ENCODE measurements at regions not wholly inside any gene's neighbourhood (a gene's known extent, or its start where the extent isn't known, plus 50 kb on each side); places are given as distances from the start of the nearest gene placed in this dataset.

DNA sequence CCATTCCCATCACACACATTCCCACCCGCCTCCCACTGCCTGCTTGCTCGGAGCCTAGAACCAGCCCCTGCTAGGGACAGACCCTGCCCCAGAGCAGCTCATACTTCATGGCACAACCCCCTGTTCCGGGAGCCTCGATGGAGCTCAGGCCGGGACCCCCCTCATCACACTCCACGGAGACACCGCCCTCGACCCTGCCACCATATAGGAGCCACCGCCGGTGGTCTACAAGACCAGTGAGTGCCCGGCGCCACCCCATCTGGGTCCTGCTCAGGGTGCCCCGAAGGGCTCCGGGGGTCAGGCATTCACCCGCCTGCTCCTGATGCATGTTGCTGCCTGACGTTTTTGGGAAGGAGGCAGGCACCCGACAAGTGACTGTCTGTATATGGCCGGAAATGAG, 65.5 kb upstream of the RXRA start:
- Histone ChIP-seq H3K27ac (ENCODE audit: insufficient read depth, low read depth, low read length) (no peak overlapping the region), H4K20me1 (replicated peaks; ENCODE audit: control insufficient read depth, extremely low read depth, insufficient read depth, low read length) (no peaks in the 10 kb centered on the region), H3K27me3 (ENCODE audit: control insufficient read depth in 2 of 2, insufficient read depth in 2 of 2, low read length in 2 of 2) (no peaks in the 10 kb centered on the region), H3K9ac (replicated peaks; ENCODE audit: extremely low read depth, insufficient read depth, low read length) (no peak overlapping the region), H3K4me1 (ENCODE audit: control insufficient read depth, extremely low read depth, insufficient read depth, low read length) (no peaks in the 10 kb centered on the region), H3K9me3 (replicated peaks; ENCODE audit: control insufficient read depth, insufficient read depth, low read length) (no peaks in the 10 kb centered on the region), H3K4me3 (replicated peaks in 1 of 3; ENCODE audit: insufficient read depth in 1 of 3, low read depth in 1 of 3, low read length in 3 of 3) (no peak overlapping the region), H3K4me2 (ENCODE audit: insufficient read depth, low read length) (no peak overlapping the region), H3K36me3 (ENCODE audit: control insufficient read depth in 2 of 2, extremely low read depth in 1 of 2, insufficient read depth in 2 of 2, low read length in 2 of 2) (no peaks in the 10 kb centered on the region), H3K79me2 (ENCODE audit: control insufficient read depth, insufficient read depth, low read length) (no peaks in the 10 kb centered on the region), H3K9me1 (replicated peaks; ENCODE audit: control insufficient read depth, extremely low read depth, insufficient read depth, low read length) (no peaks in the 10 kb centered on the region), H2AFZ (ENCODE audit: low read depth, low read length) (no peak overlapping the region)
- dilution Hi-C loops (cut with MboI; ENCODE audit: extremely low pct_ligation_motif_present, low sequenced_read_pairs), result no loop called here
- FAIRE-seq (no peak), DNase-seq (ENCODE audit: low read depth, low spot score) (no peak)
- POLR2A ChIA-PET, result no interaction called here
- BruUV-seq (replicated peaks), result no TSS peak
- CTCF ChIA-PET, result interaction anchor here (0.8 to 1.4 kb wide), 2 partner anchors 8 to 182 kb away, joined by 3 read pairs; no protein-coding TSS in a partner anchor
- no peak for TF ChIP-seq MAX (IDR thresholded peaks at IDR 0.05; ENCODE audit: insufficient read depth, insufficient read length)
- TF ChIP-seq POLR2A (IDR thresholded peaks at IDR 0.05; ENCODE audit: low read depth, low read length), result no peak
- TF ChIP-seq EZH2 (IDR thresholded peaks at IDR 0.05; ENCODE audit: borderline replicate concordance, low read depth, low read length, severe bottlenecking), result no peak
- no peak for TF ChIP-seq POLR2AphosphoS5 (IDR thresholded peaks at IDR 0.05; ENCODE audit: insufficient read depth, low read depth, low read length)
- no peak for TF ChIP-seq GATA2 (IDR thresholded peaks at IDR 0.05; ENCODE audit: insufficient read depth, insufficient read length, low read depth, low read length)
- no peak for TF ChIP-seq MYC (IDR thresholded peaks at IDR 0.05; ENCODE audit: low read depth, low read length)
- no peak for TF ChIP-seq FOS (IDR thresholded peaks at IDR 0.05; ENCODE audit: borderline replicate concordance, insufficient read depth, low read length)
- TF ChIP-seq, protein P1, sequence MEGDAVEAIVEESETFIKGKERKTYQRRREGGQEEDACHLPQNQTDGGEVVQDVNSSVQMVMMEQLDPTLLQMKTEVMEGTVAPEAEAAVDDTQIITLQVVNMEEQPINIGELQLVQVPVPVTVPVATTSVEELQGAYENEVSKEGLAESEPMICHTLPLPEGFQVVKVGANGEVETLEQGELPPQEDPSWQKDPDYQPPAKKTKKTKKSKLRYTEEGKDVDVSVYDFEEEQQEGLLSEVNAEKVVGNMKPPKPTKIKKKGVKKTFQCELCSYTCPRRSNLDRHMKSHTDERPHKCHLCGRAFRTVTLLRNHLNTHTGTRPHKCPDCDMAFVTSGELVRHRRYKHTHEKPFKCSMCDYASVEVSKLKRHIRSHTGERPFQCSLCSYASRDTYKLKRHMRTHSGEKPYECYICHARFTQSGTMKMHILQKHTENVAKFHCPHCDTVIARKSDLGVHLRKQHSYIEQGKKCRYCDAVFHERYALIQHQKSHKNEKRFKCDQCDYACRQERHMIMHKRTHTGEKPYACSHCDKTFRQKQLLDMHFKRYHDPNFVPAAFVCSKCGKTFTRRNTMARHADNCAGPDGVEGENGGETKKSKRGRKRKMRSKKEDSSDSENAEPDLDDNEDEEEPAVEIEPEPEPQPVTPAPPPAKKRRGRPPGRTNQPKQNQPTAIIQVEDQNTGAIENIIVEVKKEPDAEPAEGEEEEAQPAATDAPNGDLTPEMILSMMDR (IDR thresholded peaks at IDR 0.05; ENCODE audit: extremely low read depth in 1 of 2, insufficient read depth in 1 of 2, low read depth in 1 of 2, low read length in 2 of 2), result no peak
- TF ChIP-seq JUN (IDR thresholded peaks at IDR 0.05; ENCODE audit: borderline replicate concordance, insufficient read depth, insufficient read length, low read depth), result no peak
- intact Hi-C loops (cut with micrococcal nuclease), result no loop called here

Data from endothelial cell of umbilical vein (primary cell).